Breast epithelium (tissue), 4 donors: ENCODE measurements at regions not wholly inside any gene's neighbourhood (a gene's known extent, or its start where the extent isn't known, plus 50 kb on each side); places are given as distances from the start of the nearest gene placed in this dataset.

Source experiments
- DNase-seq, 2 donors: peaks; one replicate each; pipeline ENCODE4 v3.0.0-alpha.2; 2019; ENCODE audit warnings: low spot score in 2 of 2
- H3K27ac ChIP-seq, 2 donors: fragments of 200-600 bp; sonication (generic) in 1 of 2; one replicate each; pipeline ENCODE4 v1.5.1; 2016 to 2019; ENCODE audit warnings: mild to moderate bottlenecking in 1 of 2
- H3K27me3 ChIP-seq, 2 donors: fragments of 200-600 bp; sonication (generic) in 1 of 2; one replicate each; pipeline versions ENCODE4 v1.5.1 to v1.6.0; 2017 to 2019; ENCODE audit warnings: control low read depth in 1 of 2, mild to moderate bottlenecking in 1 of 2
- H3K36me3 ChIP-seq: fragments of 200-600 bp; one replicate; pipeline ENCODE4 v1.5.1; 2019
- H3K4me1 ChIP-seq, 2 donors: fragments of 200-600 bp; sonication (generic); one replicate each; pipeline ENCODE4 v1.5.1; 2016 to 2019; ENCODE audit warnings: control low read depth in 1 of 2
- H3K4me3 ChIP-seq, 3 donors: fragments of 200-600 bp; sonication (generic); 1 replicate in 2 of 3; 2 replicates in 1 of 3; pipeline ENCODE4 v1.5.1; 2016 to 2019; ENCODE audit warnings: mild to moderate bottlenecking in 3 of 3, moderate library complexity in 2 of 3
- H3K9me3 ChIP-seq, 2 donors: fragments of 200-600 bp; sonication (generic) in 1 of 2; one replicate each; pipeline ENCODE4 v1.5.1; 2016 to 2019; ENCODE audit warnings: control low read depth in 1 of 2
- POLR2A ChIP-seq: fragments of 450-650 bp; IDR thresholded peaks from one replicate; pipeline ENCODE4 v1.6.1; 2016; ENCODE audit warnings: antibody characterized with exemption, mild to moderate bottlenecking, moderate library complexity
- POLR2AphosphoS5 ChIP-seq, 3 donors: sonication (generic); formaldehyde crosslinking; IDR thresholded peaks; one replicate each; pipeline ENCODE4 v1.6.1; 2017; ENCODE audit warnings: antibody characterized with exemption in 3 of 3
- intact Hi-C: fragments of 100-400 bp; cut with DNase I; formaldehyde crosslinking; loops from one replicate; pipeline ENCODE4 v1.15.1; 2023; ENCODE audit warnings: low total_unique reads
- TF ChIP-seq, protein P1 (sequence below), 3 donors: fragments of 450-650 bp; IDR thresholded peaks; one replicate each; pipeline ENCODE4 v1.5.1; 2016 to 2017; ENCODE audit warnings: antibody characterized with exemption in 3 of 3, mild to moderate bottlenecking in 3 of 3, moderate library complexity in 3 of 3

DNA sequence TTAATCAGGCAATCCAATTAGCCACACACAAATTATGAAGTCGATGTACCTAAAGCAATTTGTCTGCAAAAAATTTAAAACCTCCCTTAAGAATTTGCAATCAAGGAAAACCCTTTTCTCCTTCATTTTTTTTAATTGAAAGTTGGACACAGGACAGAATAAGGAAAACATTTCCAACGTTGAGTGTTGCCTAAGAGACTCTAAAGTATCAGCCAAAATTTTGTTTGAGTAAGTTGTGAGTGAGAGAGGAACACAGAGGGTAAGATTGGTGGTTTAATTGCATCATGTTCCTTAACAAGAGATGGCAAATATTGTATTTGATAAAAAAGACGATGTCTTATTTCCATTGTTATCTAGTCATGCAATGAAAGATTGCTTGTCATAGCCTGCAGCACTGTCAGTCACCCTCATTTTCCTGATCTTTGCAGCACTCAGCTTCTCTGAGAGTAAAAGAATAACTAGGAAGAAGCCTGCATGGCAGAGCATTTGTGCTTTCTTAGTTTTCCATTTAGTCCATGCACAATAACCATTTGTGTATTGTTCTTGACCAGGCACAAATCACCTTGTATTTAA is 115.5 kb downstream of the ICOS start:
- H3K4me1 ChIP-seq: no peaks in the 10 kb centered on the region
- no peak overlapping the region for H3K4me3 ChIP-seq
- no peak overlapping the region for H3K27ac ChIP-seq
- H3K36me3 ChIP-seq: no peaks in the 10 kb centered on the region
- TF ChIP-seq POLR2AphosphoS5 (IDR thresholded peaks at IDR 0.05): no peak
- TF ChIP-seq, protein P1, sequence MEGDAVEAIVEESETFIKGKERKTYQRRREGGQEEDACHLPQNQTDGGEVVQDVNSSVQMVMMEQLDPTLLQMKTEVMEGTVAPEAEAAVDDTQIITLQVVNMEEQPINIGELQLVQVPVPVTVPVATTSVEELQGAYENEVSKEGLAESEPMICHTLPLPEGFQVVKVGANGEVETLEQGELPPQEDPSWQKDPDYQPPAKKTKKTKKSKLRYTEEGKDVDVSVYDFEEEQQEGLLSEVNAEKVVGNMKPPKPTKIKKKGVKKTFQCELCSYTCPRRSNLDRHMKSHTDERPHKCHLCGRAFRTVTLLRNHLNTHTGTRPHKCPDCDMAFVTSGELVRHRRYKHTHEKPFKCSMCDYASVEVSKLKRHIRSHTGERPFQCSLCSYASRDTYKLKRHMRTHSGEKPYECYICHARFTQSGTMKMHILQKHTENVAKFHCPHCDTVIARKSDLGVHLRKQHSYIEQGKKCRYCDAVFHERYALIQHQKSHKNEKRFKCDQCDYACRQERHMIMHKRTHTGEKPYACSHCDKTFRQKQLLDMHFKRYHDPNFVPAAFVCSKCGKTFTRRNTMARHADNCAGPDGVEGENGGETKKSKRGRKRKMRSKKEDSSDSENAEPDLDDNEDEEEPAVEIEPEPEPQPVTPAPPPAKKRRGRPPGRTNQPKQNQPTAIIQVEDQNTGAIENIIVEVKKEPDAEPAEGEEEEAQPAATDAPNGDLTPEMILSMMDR (IDR thresholded peaks at IDR 0.05): no peak
- TF ChIP-seq POLR2A: no peak
- no peaks in the 10 kb centered on the region for H3K9me3 ChIP-seq
- intact Hi-C loops: no loop called here
- no peaks in the 10 kb centered on the region for H3K27me3 ChIP-seq
- no peak for DNase-seq

DNA sequence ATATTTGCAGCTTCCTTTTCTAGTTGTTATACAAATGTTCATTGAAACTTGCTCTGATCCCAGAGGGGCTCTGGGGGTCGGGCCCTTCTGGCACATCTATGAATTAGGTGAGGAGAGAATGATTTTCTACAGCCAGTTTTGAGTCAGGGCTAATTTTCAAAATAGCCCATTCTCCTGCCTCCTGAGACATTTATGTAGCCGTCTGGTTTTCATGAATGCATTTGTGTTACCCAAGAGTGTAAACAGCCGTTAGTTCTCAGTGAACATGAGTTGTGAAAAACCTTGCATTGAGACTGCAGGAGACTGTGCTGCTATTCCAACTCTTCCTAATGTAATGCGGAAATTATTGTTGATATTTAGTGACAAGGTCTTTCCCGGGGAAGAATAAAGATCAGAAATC is 122.5 kb downstream of the ICOS start:
- TF ChIP-seq, protein P1 (IDR thresholded peaks at IDR 0.05): no peak
- TF ChIP-seq POLR2A: no peak
- no peak for TF ChIP-seq POLR2AphosphoS5 (IDR thresholded peaks at IDR 0.05)
- no peaks in the 10 kb centered on the region for H3K27me3 ChIP-seq
- no peak overlapping the region for H3K27ac ChIP-seq
- H3K4me1 ChIP-seq: no peaks in the 10 kb centered on the region
- H3K4me3 ChIP-seq: no peak overlapping the region
- no peaks in the 10 kb centered on the region for H3K9me3 ChIP-seq
- DNase-seq: no peak
- intact Hi-C loops: no loop called here
- no peaks in the 10 kb centered on the region for H3K36me3 ChIP-seq

DNA sequence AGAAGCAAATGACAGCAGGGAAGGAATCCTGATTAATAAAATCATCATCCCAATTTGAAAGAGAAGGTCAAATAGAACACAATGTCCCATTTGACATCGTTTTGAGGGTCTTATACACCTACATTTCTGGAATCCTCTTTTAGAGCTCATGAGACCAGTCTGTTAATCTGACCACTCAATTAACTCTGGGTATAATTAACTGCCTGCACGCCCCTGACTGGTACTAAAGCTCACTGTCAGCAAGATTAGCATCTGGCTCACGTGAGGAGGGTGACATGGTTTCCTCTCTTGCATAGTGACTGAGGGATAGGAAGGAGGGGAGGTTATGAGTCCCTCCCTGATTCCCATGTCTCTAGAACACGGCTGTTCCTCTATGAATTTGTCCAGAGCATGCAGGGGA is 124.3 kb downstream of the ICOS start:
- TF ChIP-seq POLR2A: no peak
- no peak for TF ChIP-seq POLR2AphosphoS5 (IDR thresholded peaks at IDR 0.05)
- TF ChIP-seq, protein P1 (IDR thresholded peaks at IDR 0.05): no peak
- Histone ChIP-seq H3K27me3 (no peaks in the 10 kb centered on the region), H3K9me3 (no peaks in the 10 kb centered on the region), H3K36me3 (no peaks in the 10 kb centered on the region), H3K4me3 (no peak overlapping the region), H3K4me1 (no peaks in the 10 kb centered on the region), H3K27ac (no peak overlapping the region)
- no peak for DNase-seq
- intact Hi-C loops: no loop called here

DNA sequence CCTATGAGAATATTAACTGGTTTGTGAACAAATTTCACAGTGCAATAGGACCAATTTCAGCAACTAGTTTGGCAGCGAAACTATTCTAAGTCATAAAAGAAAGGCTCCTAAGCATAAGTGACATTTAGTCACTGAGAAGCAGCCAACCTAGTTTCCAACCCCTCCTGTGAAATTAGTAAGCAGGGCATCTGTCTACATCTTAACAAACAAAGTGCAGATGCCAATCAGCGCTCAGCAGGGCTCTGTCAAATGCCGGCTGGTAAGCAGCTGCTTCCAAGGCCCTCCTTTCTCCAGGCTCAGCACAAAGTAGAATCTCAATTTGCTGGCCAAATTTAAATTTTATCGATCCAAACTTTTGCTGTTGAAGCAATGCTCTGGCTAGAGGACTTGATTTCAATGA is 124.7 kb downstream of the ICOS start:
- no peaks in the 10 kb centered on the region for H3K4me1 ChIP-seq
- H3K4me3 ChIP-seq: no peak overlapping the region
- TF ChIP-seq POLR2AphosphoS5 (IDR thresholded peaks at IDR 0.05) (no peak), POLR2A (no peak)
- TF ChIP-seq, protein P1 (IDR thresholded peaks at IDR 0.05): no peak
- intact Hi-C loops: no loop called here
- DNase-seq: no peak
- H3K9me3 ChIP-seq: no peaks in the 10 kb centered on the region
- H3K36me3 ChIP-seq: no peaks in the 10 kb centered on the region
- no peak overlapping the region for H3K27ac ChIP-seq
- H3K27me3 ChIP-seq: no peaks in the 10 kb centered on the region

DNA sequence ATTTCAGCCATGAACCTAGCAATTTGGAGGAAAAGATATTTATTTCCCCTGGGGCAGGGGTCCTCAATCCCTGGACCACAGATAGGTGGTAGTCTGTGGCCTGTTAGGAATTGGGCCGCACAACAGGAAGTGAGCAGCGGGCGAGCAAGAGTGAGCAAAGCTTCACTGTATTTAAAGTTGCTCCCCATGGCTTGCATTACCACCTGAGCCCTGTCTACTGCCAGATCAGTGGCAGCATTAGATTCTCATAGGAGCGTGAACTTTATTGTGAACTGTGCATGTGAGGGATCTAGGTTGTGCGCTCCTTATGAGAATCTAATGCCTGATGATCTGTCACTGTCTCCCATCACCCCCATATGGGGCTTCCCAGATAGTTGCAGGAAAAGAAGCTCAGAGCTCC is 127.6 kb downstream of the ICOS start:
- no peaks in the 10 kb centered on the region for H3K4me1 ChIP-seq
- intact Hi-C loops: no loop called here

More for the DNA sequence above, 127.6 kb downstream of the ICOS start:
- H3K36me3 ChIP-seq: no peaks in the 10 kb centered on the region
- no peaks in the 10 kb centered on the region for H3K9me3 ChIP-seq
- no peak overlapping the region for H3K27ac ChIP-seq
- TF ChIP-seq POLR2AphosphoS5 (IDR thresholded peaks at IDR 0.05) (no peak), POLR2A (no peak)
- TF ChIP-seq, protein P1 (IDR thresholded peaks at IDR 0.05): no peak
- no peaks in the 10 kb centered on the region for H3K27me3 ChIP-seq
- no peak overlapping the region for H3K4me3 ChIP-seq
- no peak for DNase-seq
